GM23338 (cell line): ENCODE measurements at regions not wholly inside any gene's neighbourhood (a gene's known extent, or its start where the extent isn't known, plus 50 kb on each side); places are given as distances from the start of the nearest gene placed in this dataset.

Source experiments
- ATAC-seq: fragments of 200-7000 bp; cut with Tn5 transposase; 3 replicates; pipeline ENCODE4 v1.9.1; 2020
- DNase-seq: peaks from one replicate; pipeline ENCODE4 v3.0.0-alpha.2; 2015; ENCODE audit warnings: low spot score
- H2AFZ ChIP-seq: fragments of 200-600 bp; sonication (generic); 2 replicates; pipeline ENCODE4 v1.8.0; 2016; ENCODE audit warnings: antibody characterized with exemption, mild to moderate bottlenecking, moderate library complexity
- H3F3A ChIP-seq: fragments of 200-600 bp; sonication (generic); replicated peaks from 2 replicates; pipeline ENCODE4 v1.8.0; 2017; ENCODE audit warnings: antibody characterized with exemption, mixed run types, low read depth
- H3K27ac ChIP-seq: fragments of 200-600 bp; sonication (generic); 2 replicates; pipeline ENCODE4 v1.6.1; 2016; ENCODE audit warnings: low read depth
- H3K27me3 ChIP-seq: fragments of 200-600 bp; sonication (generic); 2 replicates; pipeline ENCODE4 v1.8.0; 2016; ENCODE audit warnings: mild to moderate bottlenecking, mixed run types, moderate library complexity; ENCODE audit not compliant: insufficient read depth
- H3K36me3 ChIP-seq: fragments of 200-600 bp; sonication (generic); 2 replicates; pipeline ENCODE4 v1.8.0; 2016; ENCODE audit warnings: mild to moderate bottlenecking; ENCODE audit not compliant: insufficient read depth
- H3K4me1 ChIP-seq: fragments of 200-600 bp; sonication (generic); 2 replicates; pipeline ENCODE4 v1.8.0; 2016; ENCODE audit warnings: mild to moderate bottlenecking, moderate library complexity; ENCODE audit not compliant: insufficient read depth
- H3K4me2 ChIP-seq: fragments of 200-600 bp; sonication (generic); 2 replicates; pipeline ENCODE4 v1.7.1; 2017; ENCODE audit warnings: mixed run types
- H3K4me3 ChIP-seq: fragments of 200-600 bp; sonication (generic); 2 replicates; pipeline ENCODE4 v1.6.1; 2016; ENCODE audit warnings: mixed run types
- H3K79me2 ChIP-seq: fragments of 200-600 bp; sonication (generic); replicated peaks from 2 replicates; pipeline ENCODE4 v1.8.0; 2017; ENCODE audit warnings: mild to moderate bottlenecking; ENCODE audit not compliant: insufficient read depth
- H3K9me2 ChIP-seq: fragments of 200-600 bp; sonication (generic); 2 replicates; pipeline ENCODE4 v1.8.0; 2017; ENCODE audit not compliant: insufficient read depth
- H4K20me1 ChIP-seq: fragments of 200-600 bp; sonication (generic); replicated peaks from 2 replicates; pipeline ENCODE4 v1.8.0; 2017; ENCODE audit warnings: mild to moderate bottlenecking; ENCODE audit not compliant: insufficient read depth
- H3K27ac Mint-ChIP-seq: 2 replicates; pipeline ENCODE4 v1.8.0; 2020; ENCODE audit warnings: inconsistent platforms, mild to moderate bottlenecking, moderate library complexity, mixed read lengths
- H3K27me3 Mint-ChIP-seq: 3 replicates; pipeline ENCODE4 v1.8.0; 2022; ENCODE audit warnings: low read depth, mild to moderate bottlenecking, moderate library complexity, mixed read lengths, inconsistent platforms; ENCODE audit not compliant: insufficient read depth, poor library complexity
- H3K36me3 Mint-ChIP-seq: 3 replicates; pipeline ENCODE4 v1.8.0; 2021; ENCODE audit warnings: low read depth, mild to moderate bottlenecking, inconsistent platforms, moderate library complexity, mixed read lengths
- H3K4me1 Mint-ChIP-seq: 3 replicates; pipeline ENCODE4 v1.8.0; 2020; ENCODE audit warnings: mild to moderate bottlenecking, inconsistent platforms, mixed read lengths
- H3K4me3 Mint-ChIP-seq: 3 replicates; pipeline ENCODE4 v1.8.0; 2021; ENCODE audit warnings: moderate library complexity, mild to moderate bottlenecking, inconsistent platforms, mixed read lengths
- H3K9me3 Mint-ChIP-seq: 3 replicates; pipeline ENCODE4 v1.8.0; 2020; ENCODE audit warnings: moderate library complexity, mild to moderate bottlenecking, inconsistent platforms, mixed read lengths
- CREB1 ChIP-seq: fragments of 250-450 bp; sonication (Bioruptor Pico); IDR thresholded peaks from 2 replicates; pipeline ENCODE4 v1.5.0; 2020; ENCODE audit warnings: low read depth, mild to moderate bottlenecking, moderate library complexity
- EZH2 ChIP-seq: fragments of 200-600 bp; sonication (generic); IDR thresholded peaks from one replicate; pipeline ENCODE4 v1.8.0; 2017; ENCODE audit warnings: antibody characterized with exemption, mild to moderate bottlenecking, low read depth; ENCODE audit not compliant: unreplicated experiment
- NANOG ChIP-seq: IDR thresholded peaks from 2 replicates; pipeline ENCODE4 v1.6.1; 2016; ENCODE audit warnings: antibody characterized with exemption, borderline replicate concordance
- POLR2AphosphoS5 ChIP-seq: IDR thresholded peaks from 2 replicates; pipeline ENCODE4 v1.6.1; 2016; ENCODE audit warnings: antibody characterized with exemption, low read depth
- STAT1 ChIP-seq: IDR thresholded peaks from one replicate; pipeline ENCODE4 v1.6.1; 2016; ENCODE audit warnings: antibody characterized with exemption; ENCODE audit not compliant: unreplicated experiment
- ZNF114 ChIP-seq: fragments of 250-450 bp; sonication (Bioruptor Pico); IDR thresholded peaks from 2 replicates; pipeline ENCODE4 v1.5.0; 2020; ENCODE audit warnings: mild to moderate bottlenecking, moderate library complexity
- ZNF331 ChIP-seq: fragments of 250-450 bp; sonication (Bioruptor Pico); IDR thresholded peaks from 2 replicates; pipeline ENCODE4 v1.5.0; 2020; ENCODE audit warnings: low read depth, mild to moderate bottlenecking, moderate library complexity
- TF ChIP-seq, protein P1 (sequence below), 2 experiments: fragments of 200-600 bp in 1 of 2; sonication (generic) in 1 of 2; conservative IDR thresholded peaks; 2 replicates each; pipeline versions ENCODE4 v1.5.1 to v1.6.1; 2016 to 2017; ENCODE audit warnings: antibody characterized with exemption in 2 of 2, low read depth in 2 of 2, mild to moderate bottlenecking in 2 of 2, moderate library complexity in 1 of 2

DNA sequence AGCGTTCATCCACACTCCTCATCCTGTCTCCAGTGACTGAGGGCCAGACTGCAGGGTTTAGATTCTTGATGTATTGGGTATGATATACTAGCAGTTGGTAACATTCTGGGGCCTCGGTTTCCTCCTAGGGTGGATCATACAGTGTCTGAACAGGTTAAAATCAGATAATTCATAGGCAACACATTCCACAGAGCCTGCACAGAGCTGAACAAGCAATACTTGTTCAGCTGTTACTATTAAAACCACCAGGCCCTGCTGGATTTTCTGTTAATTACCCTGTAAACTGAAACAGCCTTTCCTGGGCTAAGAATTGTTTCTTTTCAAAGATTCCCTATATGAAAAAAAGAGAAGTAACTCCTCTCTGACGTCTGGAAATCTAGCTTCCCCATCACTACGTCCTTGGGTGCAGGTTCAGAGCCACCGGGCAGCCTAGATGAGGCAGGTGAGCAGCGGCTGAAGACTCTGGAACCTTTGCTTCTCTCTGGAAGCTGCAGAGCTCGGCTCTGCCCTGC, 1313.5 kb upstream of the WWC1 start:
- no peak for DNase-seq
- H3K9me2 ChIP-seq = no peaks in the 10 kb centered on the region
- TF ChIP-seq CREB1 (CRISPR knock-in tag) = no peak
- TF ChIP-seq, protein P1, sequence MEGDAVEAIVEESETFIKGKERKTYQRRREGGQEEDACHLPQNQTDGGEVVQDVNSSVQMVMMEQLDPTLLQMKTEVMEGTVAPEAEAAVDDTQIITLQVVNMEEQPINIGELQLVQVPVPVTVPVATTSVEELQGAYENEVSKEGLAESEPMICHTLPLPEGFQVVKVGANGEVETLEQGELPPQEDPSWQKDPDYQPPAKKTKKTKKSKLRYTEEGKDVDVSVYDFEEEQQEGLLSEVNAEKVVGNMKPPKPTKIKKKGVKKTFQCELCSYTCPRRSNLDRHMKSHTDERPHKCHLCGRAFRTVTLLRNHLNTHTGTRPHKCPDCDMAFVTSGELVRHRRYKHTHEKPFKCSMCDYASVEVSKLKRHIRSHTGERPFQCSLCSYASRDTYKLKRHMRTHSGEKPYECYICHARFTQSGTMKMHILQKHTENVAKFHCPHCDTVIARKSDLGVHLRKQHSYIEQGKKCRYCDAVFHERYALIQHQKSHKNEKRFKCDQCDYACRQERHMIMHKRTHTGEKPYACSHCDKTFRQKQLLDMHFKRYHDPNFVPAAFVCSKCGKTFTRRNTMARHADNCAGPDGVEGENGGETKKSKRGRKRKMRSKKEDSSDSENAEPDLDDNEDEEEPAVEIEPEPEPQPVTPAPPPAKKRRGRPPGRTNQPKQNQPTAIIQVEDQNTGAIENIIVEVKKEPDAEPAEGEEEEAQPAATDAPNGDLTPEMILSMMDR (conservative IDR thresholded peaks at IDR 0.05; ENCODE audit: low read depth in 2 of 2) = no peak
- H3F3A ChIP-seq = no peaks in the 10 kb centered on the region
- Mint-ChIP-seq H3K9me3 (no peaks in the 10 kb centered on the region; the same call in 2 of the 3 replicates), H3K36me3 (no peaks in the 10 kb centered on the region; the same call in 2 of the 3 replicates), H3K4me1 (peaks cover 38% of the 10 kb centered on the region), H3K4me3 (peak overlapping the region; percentile 89), H3K27me3 (peaks cover 10% of the 10 kb centered on the region), H3K27ac (no peak overlapping the region)
- ATAC-seq = no peak
- H3K36me3 ChIP-seq = no peaks in the 10 kb centered on the region
- H4K20me1 ChIP-seq = no peaks in the 10 kb centered on the region
- H3K4me3 ChIP-seq = peak overlapping the region; percentile 91
- peak overlapping the region; percentile 96 for H3K4me2 ChIP-seq
- peaks cover 14% of the 10 kb centered on the region for H3K27me3 ChIP-seq
- H3K4me1 ChIP-seq = peaks cover 36% of the 10 kb centered on the region
- H3K79me2 ChIP-seq = no peaks in the 10 kb centered on the region
- no peak overlapping the region for H3K27ac ChIP-seq
- H2AFZ ChIP-seq = peak overlapping the region; percentile 98

DNA sequence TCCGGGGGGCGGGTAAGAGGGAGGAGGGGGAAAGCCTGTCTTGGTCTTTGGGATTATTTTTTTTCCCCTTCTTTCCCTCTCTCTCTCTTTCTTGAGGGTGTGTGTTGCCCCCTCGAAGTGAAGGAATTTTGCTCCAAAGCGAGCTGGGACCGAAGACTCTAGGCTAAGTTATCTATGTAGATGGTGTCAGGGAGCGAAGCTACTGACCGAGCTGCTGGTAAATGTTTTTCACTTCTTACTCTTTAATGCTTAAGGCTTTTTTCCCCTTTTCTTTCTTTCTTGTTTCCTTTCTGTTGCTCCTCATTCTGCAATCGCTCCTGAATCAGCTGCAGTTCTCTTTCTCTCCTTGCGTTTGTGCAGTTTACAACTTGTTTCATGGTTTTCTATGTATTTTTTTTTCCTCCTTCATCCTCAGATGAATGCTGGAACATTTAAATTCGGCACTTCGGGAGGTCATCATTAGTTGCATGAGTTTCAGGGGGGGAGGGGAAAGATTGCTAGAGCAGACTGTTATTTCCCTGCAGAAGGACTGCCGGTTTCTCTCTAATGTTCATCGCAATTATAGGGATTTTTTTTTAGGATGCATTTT, 1312.0 kb upstream of the WWC1 start:
- H3K27me3 ChIP-seq = peaks cover 14% of the 10 kb centered on the region
- Mint-ChIP-seq H3K4me1 (peaks cover 45% of the 10 kb centered on the region), H3K27me3 (peaks cover 10% of the 10 kb centered on the region), H3K4me3 (peak overlapping the region; percentile 89), H3K9me3 (no peaks in the 10 kb centered on the region; the same call in 2 of the 3 replicates), H3K27ac (no peak overlapping the region), H3K36me3 (no peaks in the 10 kb centered on the region; the same call in 2 of the 3 replicates)
- peak; percentile 12 for ATAC-seq
- no peaks in the 10 kb centered on the region for H3K9me2 ChIP-seq
- peak overlapping the region; percentile 98 for H2AFZ ChIP-seq
- H3K79me2 ChIP-seq = no peaks in the 10 kb centered on the region
- no peaks in the 10 kb centered on the region for H3K36me3 ChIP-seq
- peak overlapping the region; percentile 96 for H3K4me2 ChIP-seq
- H4K20me1 ChIP-seq = no peaks in the 10 kb centered on the region
- H3K4me3 ChIP-seq = peak overlapping the region; percentile 91
- no peaks in the 10 kb centered on the region for H3F3A ChIP-seq
- no peak for TF ChIP-seq POLR2AphosphoS5
- TF ChIP-seq EZH2 = no peak
- no peak for TF ChIP-seq NANOG
- TF ChIP-seq ZNF331 (CRISPR knock-in tag) = no peak
- no peak for TF ChIP-seq STAT1
- TF ChIP-seq, protein P1 (conservative IDR thresholded peaks at IDR 0.05; ENCODE audit: low read depth in 2 of 2) = no peak
- no peak for TF ChIP-seq ZNF114
- DNase-seq = peak; percentile 12
- peak overlapping the region; percentile 21; the same call in 1 of the 2 replicates for H3K27ac ChIP-seq
- H3K4me1 ChIP-seq = peaks cover 44% of the 10 kb centered on the region
